HG03521 (cell line): ENCODE measurements at regions not wholly inside any gene's neighbourhood (a gene's known extent, or its start where the extent isn't known, plus 50 kb on each side); places are given as distances from the start of the nearest gene placed in this dataset.

Source experiments
- ATAC-seq: cut with Tn5 transposase; IDR thresholded peaks from one replicate; pipeline ENCODE4 v1.9.1; 2021; ENCODE audit warnings: mild to moderate bottlenecking, moderate library complexity; ENCODE audit not compliant: unreplicated experiment

DNA sequence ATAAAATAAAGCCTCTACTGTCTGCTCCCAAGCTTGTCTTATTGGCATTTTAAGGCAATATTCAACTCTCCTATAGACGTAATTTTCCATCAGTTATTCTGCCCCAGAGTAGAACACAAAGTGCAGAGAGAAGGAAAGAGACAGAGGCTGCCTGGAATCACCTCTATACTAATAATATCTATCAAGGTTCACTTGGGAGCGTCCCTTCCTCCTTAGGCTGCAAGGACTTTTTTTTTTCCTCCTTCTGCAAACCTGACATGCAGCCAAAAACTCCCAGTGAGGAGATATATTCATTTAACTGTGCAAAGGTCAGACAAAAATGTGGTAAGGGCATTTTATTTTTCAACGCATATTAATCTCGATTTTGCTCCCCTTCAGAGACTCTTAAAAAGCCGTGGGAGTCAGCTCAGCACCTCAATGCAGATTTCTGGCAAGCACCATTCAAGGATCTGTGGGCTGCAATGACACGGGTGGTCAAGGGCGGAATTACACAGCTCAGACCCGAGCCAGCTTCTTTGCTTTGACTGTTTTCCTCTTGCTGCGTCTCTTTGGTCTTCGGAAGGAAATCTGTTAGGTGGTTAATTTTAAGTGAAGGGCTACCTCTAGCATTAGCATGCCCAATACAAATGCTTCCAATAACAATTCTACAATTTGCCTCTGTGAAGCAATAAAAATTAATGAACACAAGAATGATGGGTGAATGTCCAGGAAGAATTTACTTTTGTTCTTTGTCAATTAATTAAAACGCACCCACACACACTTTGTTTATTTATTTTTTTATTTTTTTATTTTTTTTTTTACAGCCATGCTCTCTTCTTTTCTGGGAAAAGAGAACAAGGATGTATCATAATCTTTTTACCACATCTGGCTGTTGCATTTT lies 587.7 kb upstream of the GRAMD2B start:
- ATAC-seq: peak; percentile 80

DNA sequence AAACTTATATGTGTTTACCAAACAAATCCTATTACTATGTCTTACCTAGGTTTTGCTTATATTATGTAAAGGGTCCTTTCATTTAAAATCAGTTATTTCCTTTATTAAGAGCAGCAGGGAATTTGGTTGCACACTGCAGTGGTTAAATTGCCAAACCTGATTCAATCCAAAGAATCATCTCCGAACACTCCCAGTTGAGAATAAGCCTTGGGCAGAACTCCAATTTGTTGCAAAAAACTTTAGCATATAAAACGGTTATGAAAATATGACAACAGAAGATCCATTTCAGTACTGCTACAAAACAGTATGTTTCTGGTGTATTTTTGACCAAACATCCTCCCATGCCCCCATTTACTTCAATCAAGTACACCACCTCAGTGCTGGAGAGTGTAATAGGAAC lies 587.0 kb upstream of the GRAMD2B start:
- ATAC-seq: no peak

DNA sequence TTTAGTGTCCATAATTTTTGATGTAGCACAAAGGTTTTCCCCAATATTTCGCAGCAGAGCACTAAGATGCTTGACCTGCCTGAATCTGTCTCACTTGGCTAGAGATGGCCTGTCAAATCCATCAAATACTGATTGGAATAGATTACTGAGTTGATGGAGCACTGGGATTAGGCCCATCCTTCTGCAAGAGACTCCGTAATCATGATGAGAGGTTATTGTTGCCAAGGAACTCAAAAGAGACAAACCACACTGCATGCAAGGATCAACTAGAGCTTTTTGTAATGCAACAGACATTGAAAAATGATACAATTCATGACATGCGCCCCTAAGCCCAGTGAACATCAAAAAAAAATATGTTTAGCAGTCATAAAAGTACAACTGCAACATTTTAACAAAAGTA lies 585.3 kb upstream of the GRAMD2B start:
- no peak for ATAC-seq

DNA sequence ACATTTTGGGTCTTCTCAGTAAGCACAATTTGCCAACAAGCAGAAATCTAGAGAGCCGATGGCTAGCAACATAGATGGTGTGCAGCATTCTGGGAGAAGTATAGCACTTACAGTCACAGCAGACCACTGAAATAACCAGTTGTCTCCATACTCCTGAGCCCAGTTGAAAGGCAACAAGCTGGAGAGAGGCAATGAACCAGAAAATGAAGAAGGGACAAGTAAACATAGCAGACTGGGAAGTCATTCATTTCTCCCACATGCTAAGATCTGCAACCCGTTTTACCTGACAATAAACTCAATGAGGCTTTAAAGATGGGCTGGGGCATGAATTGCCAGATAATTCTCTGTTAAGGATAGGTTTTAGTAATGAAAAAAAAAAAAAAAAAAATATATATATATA lies 575.6 kb upstream of the GRAMD2B start:
- ATAC-seq: no peak

DNA sequence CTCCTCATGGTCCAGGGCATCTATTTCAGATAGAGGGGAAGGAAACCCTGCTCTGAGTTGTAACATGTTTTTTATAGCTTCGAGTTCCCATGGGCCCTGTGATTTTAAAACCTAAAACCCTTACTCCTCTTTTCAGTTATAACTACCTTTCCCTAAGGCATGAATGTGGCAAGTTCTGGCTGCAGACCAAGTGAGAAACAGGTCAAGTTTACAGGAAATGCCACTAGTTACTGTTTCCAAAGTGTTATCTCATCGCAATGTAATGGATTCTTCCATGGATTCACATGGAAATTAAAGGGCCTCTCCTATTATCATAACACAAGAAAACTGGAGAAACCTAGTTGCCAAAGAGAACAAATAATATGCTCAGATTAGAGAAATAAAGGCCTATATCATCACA lies 574.5 kb upstream of the GRAMD2B start:
- ATAC-seq: no peak

DNA sequence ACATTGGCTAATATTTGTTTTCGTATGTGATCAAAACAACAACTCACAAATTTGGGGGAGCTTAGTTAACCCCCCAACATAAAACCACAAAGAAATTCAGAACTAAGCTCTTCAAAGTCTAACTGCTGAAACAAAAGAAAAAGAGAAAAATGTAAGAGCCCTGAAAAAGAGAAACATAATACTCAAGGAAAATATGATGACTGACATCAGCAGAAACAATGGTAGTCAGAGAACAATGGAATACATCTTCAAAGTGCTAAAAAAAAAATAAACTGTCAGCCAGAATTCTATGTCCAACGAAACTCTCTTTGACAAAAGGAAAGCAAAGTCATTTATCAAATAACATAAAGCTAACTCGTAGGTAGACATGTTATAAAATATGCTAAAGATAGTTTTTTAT lies 566.3 kb upstream of the GRAMD2B start:
- ATAC-seq: no peak

DNA sequence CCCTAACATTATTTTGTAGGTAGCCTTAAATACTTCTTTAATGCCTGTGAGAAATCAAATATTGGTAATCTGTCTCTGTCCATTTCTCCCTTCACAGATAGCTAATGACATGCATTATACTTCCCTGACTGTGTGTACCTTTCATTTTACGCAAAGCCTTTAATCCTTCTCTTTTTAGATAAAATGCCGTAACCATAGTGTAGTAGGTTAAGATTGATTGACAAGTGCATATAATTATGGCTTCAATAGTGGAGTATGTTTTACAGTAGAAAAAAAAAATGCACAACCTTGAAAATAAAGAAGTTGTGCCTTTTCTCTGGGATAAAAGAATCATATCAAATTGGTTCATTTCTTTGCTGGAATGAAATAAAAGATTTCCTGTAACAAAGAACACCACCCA lies 559.6 kb upstream of the GRAMD2B start:
- ATAC-seq: no peak

DNA sequence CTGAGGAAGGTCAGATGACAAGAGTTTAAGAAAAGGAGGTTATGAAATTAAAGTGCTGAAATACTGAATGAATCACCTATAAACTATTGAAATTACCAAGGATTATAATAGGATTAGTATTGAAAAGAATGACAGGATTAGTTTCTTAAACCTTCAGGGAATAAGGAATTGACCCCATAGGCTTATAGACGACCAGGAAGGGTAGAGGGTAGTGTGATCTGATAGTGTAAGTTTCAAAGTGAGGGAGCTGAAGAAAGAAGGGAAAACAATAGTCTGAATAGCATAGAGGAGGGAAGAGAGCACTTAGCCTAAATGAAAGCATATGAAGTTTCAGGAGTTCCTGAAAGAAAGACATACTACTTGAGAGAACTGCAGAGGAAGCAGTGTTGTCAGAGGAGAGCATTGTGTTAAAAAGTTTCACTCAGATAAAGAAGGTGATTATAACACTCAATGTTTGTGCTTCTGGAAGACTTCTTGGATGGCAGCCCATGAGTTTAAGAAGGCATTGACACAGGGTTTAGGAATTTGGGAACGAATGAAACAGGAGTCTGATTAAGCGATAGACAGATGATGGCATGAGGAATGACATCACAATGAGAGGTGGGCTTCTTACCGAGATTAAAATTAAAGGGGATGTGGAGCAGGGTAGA lies 557.9 kb upstream of the GRAMD2B start:
- ATAC-seq: no peak

DNA sequence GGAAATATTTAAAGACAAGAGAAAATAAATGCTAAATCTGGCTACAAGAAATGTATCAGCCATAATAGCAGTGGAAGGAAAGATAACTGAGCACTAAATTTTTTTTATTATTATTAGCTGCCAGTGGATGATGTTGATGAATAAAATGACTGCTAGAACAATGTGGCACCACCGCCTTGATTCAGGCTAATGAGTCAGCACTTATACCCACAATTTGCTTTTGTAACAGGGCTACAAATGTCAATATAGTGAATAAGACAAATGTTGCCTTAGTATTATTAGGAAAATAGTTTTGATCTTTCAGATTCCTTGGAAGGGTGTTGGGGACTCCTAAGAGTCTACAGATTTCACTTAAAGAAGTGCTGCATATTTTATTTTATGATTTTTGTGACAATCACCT lies 555.2 kb upstream of the GRAMD2B start:
- no peak for ATAC-seq

DNA sequence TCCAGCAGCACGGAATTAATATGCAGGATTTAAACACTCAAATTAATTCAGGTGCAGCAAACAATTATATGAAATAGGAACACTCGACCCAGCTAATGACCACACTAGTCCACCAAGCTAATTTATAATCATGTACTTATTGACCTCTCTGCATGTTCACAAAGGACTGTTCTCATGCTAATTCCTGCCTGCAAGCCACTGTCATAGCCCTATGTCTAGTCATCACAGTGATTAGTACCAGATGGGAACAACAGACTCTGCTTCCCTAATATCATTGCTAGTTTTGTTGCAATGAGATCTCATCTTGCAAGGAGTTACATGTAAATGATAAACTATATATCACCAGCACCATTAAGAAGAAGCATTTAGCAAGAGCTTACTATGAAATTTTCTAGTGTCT lies 553.0 kb upstream of the GRAMD2B start:
- ATAC-seq: no peak

DNA sequence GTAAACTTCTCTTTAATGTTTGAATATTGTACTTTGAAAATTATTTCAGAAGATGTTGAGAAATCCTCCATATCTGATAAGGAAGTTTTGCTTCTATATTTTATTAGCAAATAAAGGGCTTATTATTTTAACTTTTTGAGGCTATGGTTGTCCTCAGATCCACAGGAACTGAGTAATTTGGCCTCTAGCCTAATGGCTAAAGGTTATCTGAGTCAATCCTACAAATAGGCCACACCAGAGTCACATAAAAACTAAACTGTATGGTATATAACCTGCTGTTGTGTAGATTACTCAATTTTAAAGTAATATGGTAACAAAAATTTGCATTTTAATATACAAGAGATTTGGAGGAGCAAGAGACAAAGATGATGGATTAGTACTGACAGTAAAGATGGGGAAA lies 549.2 kb upstream of the GRAMD2B start:
- no peak for ATAC-seq

DNA sequence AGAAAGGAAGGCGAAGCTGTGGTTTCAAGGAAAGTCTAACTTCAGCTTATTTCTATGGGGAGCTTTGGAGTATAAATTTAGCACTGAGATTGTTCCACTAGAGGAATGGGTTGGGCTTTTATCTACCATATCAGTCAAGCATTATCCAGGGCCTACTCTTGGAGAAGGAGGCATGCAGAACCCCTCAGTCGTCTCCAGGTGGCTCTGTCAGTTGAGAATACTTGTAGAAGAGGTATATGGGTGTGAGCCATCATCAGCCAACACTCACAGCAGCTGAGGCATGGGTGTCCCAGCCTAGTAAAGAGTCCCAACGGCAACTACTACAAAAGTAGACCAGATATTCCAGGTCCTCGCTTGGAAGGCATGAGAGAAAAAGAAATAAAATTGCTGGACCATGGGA lies 548.5 kb upstream of the GRAMD2B start:
- no peak for ATAC-seq

DNA sequence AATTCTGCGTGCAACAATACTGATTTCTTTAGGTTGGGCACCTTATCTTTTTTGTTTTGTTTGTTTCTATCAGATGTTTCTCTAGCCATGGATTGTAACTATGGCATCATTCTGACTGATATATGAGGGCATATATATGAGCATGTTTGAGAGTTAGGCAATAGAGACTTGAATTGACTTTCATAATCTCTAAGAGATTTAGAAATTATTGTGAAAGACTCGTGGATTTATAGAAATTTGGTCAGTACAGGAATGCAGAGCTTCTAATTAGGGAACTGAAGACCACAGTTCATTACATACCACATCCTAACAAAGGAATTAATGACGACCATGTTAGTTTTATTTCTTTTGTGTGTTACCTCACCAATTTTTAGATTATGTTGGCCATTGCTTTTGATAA lies 546.0 kb upstream of the GRAMD2B start:
- no peak for ATAC-seq

DNA sequence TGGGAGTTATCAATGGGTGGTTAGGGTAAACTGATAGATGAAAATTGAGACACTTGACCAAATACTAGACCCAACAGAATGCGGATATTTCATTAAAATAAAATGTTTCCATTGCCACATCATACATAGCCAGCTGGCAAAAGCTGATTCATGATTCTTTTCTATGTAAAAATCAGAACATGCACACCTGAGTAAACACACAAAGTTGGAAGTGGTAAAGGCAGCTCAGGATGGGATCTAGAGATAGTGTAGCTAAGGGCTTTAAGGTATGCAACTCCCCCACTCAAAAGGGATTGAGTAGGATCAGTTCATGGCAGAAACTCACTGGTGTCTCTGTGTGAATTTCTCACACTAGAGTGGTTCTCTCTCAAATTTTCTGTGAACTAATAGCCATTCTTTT lies 541.1 kb upstream of the GRAMD2B start:
- ATAC-seq: no peak

DNA sequence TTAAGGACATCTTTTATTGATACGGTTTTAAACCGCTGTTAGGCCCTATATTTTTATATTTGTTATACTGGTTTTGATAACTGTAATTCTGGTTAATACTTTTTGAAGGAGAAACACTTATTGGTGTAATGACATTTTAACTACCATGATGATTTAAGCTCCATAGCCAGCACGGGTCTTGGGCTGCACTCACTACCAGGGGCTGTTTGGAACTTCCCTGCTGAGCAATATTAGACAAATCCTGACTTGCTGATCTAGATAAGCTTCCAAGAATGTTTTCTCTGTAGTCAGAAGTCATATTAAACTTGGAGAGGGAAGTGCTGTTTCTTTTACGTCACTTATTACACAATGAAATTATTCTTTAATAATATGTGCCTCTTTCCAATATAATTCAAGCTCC lies 540.0 kb upstream of the GRAMD2B start:
- ATAC-seq: no peak

DNA sequence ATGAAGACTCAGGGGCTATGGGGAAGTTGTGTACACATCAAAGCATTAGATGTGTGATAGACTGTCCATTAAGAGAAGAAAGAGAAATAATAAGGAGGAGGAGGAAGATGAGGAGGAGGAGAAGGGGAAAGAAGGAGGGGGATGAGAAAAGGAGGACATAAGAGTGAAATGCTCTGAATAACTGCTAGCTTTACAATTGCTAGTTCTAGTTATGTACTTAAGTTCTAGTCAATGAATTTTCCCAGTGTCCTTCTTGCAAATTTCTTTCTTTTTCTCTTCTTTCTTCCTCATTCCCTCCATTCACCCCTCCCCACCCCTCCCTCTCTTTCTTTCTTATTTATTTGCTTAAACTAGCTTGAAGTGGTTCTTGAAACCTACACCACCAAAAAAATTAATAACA lies 534.9 kb upstream of the GRAMD2B start:
- no peak for ATAC-seq

DNA sequence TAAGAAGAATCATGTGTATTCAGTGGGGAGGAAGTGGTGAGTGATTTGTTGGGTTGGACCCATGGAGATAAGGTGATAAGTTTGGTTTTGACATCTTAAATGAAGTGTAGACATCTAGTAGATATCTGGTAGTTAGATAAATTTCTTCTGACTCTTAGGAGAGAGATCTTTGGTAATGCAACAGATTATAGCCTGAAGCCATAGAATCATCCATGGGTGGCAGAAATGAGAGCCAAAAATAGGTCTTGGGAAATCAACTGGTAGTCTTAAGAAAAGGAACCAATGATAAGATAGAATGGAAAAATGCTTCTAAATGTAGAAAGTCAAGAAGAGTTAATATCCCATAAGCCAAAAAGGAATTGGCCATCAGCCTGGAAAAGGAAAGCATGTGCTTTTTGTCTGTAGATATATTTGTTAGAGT lies 532.7 kb upstream of the GRAMD2B start:
- ATAC-seq: no peak

DNA sequence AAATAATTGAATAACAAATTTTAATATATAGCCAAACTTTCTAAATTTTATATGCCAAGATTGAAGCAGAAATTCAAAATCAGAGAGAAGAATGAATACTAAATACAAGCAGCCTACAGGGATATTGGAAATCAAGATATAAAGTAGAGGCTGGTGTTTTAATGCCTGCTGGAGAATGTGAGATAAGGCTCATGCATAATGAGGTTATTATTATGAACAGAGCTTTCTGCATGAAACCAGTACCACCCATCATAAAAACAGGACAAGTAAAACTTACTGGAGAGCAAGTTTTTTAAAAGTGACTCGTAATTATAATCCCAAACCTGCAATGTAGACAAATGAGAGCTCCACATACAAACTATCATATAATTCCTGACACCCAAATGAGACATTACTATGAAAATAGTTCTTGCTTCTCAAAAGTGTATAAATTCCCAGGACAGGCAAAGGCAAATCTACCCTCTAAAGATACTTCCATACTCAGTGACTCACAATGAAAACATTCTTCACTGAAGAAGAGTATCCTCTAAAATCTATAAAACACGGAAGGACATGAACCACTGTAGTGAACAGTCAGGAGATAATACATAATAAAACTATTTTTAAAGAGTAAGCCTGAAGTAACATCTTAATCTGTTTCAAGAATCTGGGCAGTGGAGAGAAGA lies 532.0 kb upstream of the GRAMD2B start:
- no peak for ATAC-seq

DNA sequence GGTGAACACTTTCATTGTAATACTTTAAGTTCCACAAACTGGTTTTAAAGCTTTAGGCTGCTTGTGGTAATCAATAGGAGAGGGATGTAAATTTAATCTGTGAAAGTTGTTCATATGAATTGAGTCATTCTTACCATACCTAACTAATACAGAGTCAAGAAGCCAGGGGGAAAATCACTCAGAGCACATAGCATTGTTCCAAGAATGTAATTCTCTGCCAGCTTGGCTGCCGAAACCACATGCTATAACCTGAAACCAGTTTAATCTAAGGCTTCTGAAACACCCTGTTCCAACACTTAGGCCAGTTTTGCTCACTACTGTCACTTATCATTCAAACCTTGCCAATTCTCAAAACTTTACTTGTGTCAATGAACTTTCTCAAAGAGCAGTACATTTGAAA lies 528.8 kb upstream of the GRAMD2B start:
- ATAC-seq: no peak

DNA sequence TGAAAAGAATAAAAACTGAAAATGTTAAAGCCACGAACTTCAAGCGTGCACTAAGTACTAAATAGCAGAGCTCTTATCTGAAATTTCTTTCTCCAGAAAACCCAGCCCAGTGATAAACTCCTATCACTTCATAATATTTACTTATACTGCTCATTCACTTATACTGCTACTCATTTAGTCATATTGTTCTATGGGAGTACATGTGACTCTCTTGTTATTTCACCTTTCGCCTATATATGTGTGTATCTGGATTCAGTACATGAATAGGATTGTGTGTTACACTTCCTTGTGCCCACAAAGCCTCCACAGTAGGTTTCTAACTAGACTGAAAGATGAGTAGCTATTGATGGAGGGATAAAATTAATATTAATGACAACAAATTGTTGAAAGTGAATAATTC lies 526.8 kb upstream of the GRAMD2B start:
- ATAC-seq: no peak

DNA sequence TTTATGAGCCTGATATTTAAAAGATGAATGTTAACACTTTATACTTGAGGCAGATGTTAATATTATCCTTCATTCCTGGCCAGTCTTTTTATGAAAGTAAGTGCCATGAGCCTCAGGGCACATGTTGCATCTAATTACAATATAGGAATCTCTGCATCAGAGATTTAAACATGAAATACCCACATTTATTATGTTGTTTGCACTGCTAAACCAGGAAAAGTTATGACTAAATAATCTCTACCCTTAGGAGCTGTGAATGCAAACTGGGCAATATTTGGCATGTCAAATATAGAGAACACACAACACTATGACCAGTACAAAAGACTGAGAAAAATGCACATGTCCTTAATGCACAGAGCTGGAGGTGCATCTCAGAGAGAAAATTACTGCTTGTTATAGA lies 526.1 kb upstream of the GRAMD2B start:
- no peak for ATAC-seq

DNA sequence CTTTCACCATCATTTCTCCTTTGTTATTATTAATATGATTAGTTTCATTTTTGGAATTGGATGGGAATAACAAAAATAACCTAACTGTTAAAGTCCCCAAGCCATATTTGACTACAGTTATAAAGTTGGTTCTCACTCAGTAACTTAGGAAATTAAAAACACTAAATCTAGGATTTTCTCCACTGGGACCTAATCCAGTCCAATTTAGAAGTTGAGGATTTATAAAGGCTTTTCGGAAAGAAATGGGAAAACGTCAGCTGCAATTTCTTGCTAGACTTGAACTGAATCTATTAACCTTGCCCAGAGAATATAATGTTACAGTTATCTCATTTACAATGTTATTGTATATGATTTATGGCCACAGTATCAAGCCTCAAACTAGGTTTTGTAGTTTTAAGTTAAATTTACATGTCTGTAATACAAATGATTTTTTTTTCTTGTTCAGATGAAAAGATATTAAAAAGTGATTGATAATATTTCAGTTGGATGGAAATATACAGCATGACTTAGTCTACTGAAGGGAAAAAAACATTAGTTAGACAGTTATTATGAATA lies 524.3 kb upstream of the GRAMD2B start:
- ATAC-seq: no peak
